GM11168 (cell line): ENCODE measurements at regions not wholly inside any gene's neighbourhood (a gene's known extent, or its start where the extent isn't known, plus 50 kb on each side); places are given as distances from the start of the nearest gene placed in this dataset.
"Not testable (repeated sequence)": the region's sequence is repeated elsewhere in the genome, so short reads cannot be mapped to it uniquely, and the experiment has no call there.

Source experiments
- in situ Hi-C: fragments of 300-500 bp; cut with MboI; formaldehyde crosslinking; loops from one replicate; pipeline ENCODE4 v1.12.0; 2022; ENCODE audit warnings: low sequenced_read_pairs; ENCODE audit not compliant: unreplicated experiment

- in situ Hi-C loops, result no loop called here
Observed at GRCh38 chr17:33550261-33550660, 257.2 kb upstream of the ASIC2 start.

DNA sequence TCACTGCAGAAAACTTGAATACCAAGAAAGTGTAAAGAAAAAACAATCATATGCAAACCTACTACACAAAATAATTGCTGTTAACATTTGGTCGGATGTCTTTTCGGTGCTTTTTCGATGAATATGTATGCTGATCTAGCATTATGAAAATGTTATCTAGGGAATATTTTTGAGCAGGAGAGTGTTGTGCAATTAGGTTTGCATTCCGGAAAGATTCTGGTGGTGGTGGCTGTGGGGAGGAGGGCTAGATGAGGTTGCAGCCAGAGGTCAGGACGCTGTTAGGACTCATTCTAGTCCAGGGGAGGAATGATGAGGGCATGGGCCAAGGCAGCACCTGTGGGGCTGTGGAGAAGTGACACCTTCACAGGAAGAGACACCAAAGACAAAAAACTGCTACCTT lies 258.0 kb upstream of the ASIC2 start:
- in situ Hi-C loops, result no loop called here

DNA sequence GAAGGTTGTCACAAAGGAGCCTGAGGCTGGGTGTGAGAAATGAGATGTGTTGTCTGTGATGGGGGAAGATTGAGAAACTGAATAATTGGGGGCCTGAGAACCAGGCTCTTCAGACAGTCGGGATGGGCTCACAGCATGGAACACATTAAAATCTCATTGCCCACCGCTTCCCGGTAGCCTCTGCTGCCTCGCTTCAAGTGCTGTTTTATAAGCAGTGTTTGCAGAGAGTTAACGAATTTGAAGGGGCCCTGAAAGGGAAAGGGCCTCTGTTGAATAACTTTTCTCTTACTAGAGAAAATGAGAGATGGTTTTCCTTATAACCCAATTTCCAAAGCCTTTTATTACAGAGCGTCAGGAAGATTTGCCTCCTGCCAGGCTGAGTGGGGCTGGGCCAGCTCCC lies 258.8 kb upstream of the ASIC2 start:
- in situ Hi-C loops, result no loop called here

DNA sequence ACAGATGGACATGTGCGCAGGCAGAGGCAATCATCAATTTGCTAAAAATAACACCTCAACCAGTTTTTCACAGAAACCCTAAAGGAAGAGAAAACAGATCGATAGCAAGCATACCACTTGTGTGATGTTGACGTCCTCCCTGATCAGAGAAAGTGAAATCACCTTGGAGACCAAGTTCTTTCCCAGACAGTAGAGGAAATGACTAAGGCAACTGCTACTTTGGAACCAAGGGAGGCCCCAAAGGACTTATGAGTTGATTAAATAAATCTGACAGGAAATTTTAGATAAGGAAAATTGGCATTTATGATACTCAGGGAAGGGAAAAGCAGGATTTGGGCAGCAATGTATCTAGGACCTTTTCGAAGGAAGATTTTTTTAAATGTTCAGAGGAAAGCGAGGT lies 267.1 kb upstream of the ASIC2 start:
- in situ Hi-C loops, result no loop called here

DNA sequence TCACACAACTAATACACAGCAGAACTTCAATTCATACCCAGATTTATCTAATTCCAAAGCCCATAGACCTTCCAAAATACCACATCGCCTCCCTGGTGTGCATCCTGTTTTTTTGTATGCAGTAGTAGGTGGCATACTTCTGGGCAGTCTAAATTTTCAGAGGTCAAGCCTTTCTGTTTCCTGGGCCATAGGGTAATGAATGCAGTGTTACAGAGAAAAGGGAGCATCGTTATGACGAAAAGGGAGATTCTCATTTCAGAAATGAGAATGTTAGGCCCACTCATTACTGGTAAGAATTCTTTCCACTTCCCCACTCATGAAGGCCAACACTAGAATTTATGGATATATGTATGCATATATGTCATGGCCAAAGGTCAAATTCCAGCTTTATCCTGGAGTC lies 267.8 kb upstream of the ASIC2 start:
- in situ Hi-C loops, result no loop called here

DNA sequence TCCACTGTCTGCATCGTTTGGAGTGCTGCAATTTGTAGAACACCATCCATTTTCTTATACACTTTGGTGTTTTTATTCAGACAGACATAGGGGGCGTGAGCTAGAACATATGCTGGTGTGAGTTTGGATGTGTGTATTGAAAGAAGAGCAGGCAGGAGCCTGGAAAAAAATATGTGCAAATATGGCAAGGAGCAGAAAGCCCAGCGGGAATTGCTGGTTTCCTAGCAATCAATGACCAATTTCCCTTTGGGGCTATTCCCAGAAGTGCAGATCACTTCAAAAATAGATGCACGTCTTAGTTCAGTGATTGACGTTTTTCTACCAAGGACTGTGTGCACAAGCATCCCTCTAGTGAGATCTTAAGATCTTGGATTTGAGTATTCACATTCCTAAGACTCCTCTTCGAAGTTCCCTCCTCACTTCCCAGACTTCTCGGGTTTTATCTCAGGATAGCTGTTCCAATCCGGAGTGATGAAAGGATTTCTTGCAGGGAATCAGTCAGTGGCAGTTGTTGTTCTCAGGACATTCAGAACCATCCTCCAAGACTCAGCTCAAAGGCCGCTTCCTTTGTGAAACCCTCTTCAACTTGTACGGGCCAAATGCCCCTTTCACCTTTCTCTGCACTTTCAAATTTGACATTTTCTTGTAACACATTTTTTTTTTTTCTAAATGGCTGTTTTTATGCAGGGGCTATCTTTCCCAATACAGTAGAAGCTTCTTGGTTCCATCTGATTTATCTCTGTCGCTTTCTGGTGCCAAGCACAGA lies 268.7 kb upstream of the ASIC2 start:
- in situ Hi-C loops, result no loop called here

- in situ Hi-C loops, result no loop called here
Observed at GRCh38 chr17:33562792-33563191, 269.7 kb upstream of the ASIC2 start.

DNA sequence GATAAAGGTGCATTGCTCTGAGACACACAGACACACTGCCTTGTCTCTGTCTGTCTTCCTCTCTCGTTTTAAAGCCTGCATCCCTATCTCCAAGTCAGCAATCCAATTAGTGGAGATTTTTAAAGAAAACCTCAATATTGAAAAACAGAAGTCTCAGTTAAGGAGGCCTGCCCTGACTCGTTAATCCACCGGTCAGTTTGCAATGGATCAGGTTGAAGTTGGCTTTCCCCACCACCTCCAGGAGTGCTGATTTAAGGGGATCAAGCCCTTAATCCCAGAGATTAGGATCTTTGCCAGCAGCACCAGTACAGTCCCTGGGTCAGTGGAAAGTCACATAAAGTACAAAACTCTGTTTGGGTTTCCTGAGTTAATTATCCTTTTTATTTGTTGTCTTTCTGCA lies 271.1 kb upstream of the ASIC2 start:
- in situ Hi-C loops, result no loop called here

- in situ Hi-C loops, result no loop called here
Observed at GRCh38 chr17:33567223-33567622, 274.1 kb upstream of the ASIC2 start.

- in situ Hi-C loops, result no loop called here
Observed at GRCh38 chr17:33572615-33573014, 279.5 kb upstream of the ASIC2 start.

- in situ Hi-C loops, result no loop called here
Observed at GRCh38 chr17:33574942-33575445, 281.9 kb upstream of the ASIC2 start.

DNA sequence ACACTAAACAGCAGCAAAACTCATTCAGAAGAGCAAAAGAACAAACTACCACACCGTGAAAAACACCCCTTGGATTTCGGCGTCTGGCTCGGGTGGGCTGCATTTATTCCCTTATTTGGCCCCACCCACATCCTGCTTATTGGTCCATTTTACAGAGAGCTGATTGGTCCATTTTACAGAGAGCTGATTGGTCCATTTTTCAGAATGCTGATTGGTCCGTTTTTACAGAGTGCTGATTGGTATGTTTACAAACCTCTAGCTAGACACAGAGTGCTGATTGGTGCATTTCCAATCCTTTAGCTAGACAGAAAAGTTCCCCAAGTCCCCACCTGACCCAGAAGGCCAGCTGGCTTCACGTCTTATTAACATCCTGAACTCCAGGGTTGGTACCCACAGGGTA lies 286.6 kb upstream of the ASIC2 start:
- in situ Hi-C loops, result not testable (repeated sequence)

GRCh38 chr17:33580215-33580614 lies 287.1 kb upstream of the ASIC2 start:
- in situ Hi-C loops, result no loop called here

- in situ Hi-C loops, result no loop called here
Observed at GRCh38 chr17:33582661-33583060, 289.6 kb upstream of the ASIC2 start.

- in situ Hi-C loops, result no loop called here
Observed at GRCh38 chr17:33583518-33584417, 290.7 kb upstream of the ASIC2 start.

DNA sequence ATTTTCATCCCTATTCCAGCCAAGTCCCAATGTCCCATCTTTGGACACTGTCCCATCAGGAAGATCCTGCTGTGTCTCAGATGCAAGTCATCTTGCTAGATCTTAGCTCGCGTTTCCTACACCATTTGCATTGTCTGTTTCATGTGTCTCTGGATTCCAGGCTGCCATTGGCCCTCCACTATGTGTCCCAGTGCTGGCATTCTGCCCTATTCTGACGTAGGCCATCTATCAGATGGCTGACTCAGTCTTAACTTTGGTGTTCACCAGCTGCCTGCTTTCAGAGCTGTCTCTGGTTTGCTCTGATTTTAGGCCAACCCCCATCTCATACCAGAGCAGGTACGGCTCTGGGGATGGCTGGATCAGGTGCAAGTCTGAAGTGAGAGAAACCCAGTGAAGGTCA lies 300.9 kb upstream of the ASIC2 start:
- in situ Hi-C loops, result no loop called here

GRCh38 chr17:33595828-33596227 lies 302.7 kb upstream of the ASIC2 start:
- in situ Hi-C loops, result no loop called here

DNA sequence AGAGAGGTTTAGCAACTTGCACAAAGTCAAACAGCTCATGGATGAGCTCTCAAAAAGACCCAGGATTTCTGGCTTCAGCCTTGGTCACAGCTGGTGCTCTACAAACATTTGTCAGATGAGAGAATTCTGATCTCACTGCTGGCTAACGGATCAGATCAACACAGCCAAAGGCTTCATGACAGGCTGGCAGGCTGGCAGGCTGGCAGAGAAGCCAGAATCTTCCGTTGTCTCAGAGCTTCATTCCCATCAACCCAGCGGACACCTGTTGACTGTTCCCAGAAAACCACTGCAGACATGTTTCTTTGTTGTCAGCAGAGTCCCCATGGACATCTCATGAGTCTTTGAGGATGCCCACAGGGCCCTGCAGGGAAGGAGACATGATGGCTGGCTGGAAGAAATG lies 303.8 kb upstream of the ASIC2 start:
- in situ Hi-C loops, result no loop called here

DNA sequence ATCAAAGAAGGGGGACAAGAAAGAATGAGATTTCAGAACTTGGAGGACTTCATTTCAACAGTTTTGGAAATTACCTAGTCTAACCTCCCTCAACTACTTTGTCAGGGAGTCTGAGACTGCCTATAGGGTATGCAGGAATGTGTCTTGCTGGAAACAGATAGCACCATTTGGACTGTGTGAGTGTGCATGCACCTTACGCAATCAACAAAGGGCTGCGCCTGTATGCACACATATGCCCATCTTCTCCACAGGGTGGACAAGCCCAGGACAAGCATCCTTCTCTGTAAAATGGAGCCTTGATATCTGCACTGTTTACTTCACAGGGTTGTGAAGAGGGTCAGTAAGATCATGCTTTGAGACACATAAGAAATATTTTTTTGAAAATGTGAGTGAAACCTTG lies 305.7 kb upstream of the ASIC2 start:
- in situ Hi-C loops, result no loop called here

- in situ Hi-C loops, result no loop called here
Observed at GRCh38 chr17:33602981-33603380, 309.9 kb upstream of the ASIC2 start.

- in situ Hi-C loops, result no loop called here
Observed at GRCh38 chr17:33603789-33604188, 310.7 kb upstream of the ASIC2 start.
